HEK293T (cell line): ENCODE measurements at regions not wholly inside any gene's neighbourhood (a gene's known extent, or its start where the extent isn't known, plus 50 kb on each side); places are given as distances from the start of the nearest gene placed in this dataset.

Experiments used
- CTCF ChIA-PET: fragments of 350-600 bp; formaldehyde crosslinking; extraction: SDS; loops from one replicate; lab custom pipeline; 2021; ENCODE audit warnings: antibody characterized with exemption, inconsistent platforms; lab: Yijun Ruan, JAX
- POLR2A ChIA-PET: fragments of 350-600 bp; formaldehyde crosslinking; extraction: SDS; loops from one replicate; lab custom pipeline; 2020; ENCODE audit warnings: antibody characterized with exemption, inconsistent platforms; lab: Yijun Ruan, JAX
- DNase-seq: peaks from one replicate; pipeline ENCODE4 v3.0.0; 2012; ENCODE audit warnings: mixed read lengths; ENCODE audit errors: extremely low spot score
- ARNT ChIP-seq: fragments of 450-650 bp; IDR thresholded peaks from 2 replicates; pipeline ENCODE4 v1.6.1; 2017; ENCODE audit warnings: mild to moderate bottlenecking
- BHLHE40 ChIP-seq: fragments of 450-650 bp; IDR thresholded peaks from 2 replicates; pipeline ENCODE4 v1.6.1; 2016; ENCODE audit warnings: mild to moderate bottlenecking, moderate library complexity, borderline replicate concordance
- CTBP1 ChIP-seq: fragments of 450-650 bp; IDR thresholded peaks from 2 replicates; pipeline ENCODE4 v1.6.1; 2016; ENCODE audit warnings: borderline replicate concordance
- ELF4 ChIP-seq: fragments of 450-650 bp; IDR thresholded peaks from 2 replicates; pipeline ENCODE4 v1.6.1; 2017; ENCODE audit warnings: antibody characterized with exemption
- FOXA1 ChIP-seq: fragments of 450-650 bp; IDR thresholded peaks from 2 replicates; pipeline ENCODE4 v1.6.1; 2016; ENCODE audit warnings: mild to moderate bottlenecking
- FOXK2 ChIP-seq: fragments of 450-650 bp; IDR thresholded peaks from 2 replicates; pipeline ENCODE4 v1.6.1; 2016; ENCODE audit warnings: mild to moderate bottlenecking
- FOXM1 ChIP-seq: fragments of 450-650 bp; IDR thresholded peaks from 2 replicates; pipeline ENCODE4 v1.6.1; 2017; ENCODE audit warnings: mild to moderate bottlenecking, borderline replicate concordance
- HDGF ChIP-seq: fragments of 450-650 bp; IDR thresholded peaks from 2 replicates; pipeline ENCODE4 v1.6.1; 2017; ENCODE audit warnings: antibody characterized with exemption, borderline replicate concordance
- L3MBTL2 ChIP-seq: fragments of 450-650 bp; conservative IDR thresholded peaks from 2 replicates; pipeline ENCODE4 v1.6.1; 2016; ENCODE audit warnings: mild to moderate bottlenecking
- LEF1 ChIP-seq: fragments of 450-650 bp; IDR thresholded peaks from 2 replicates; pipeline ENCODE4 v1.6.1; 2017; ENCODE audit warnings: mild to moderate bottlenecking, borderline replicate concordance
- NFRKB ChIP-seq: fragments of 450-650 bp; IDR thresholded peaks from 2 replicates; pipeline ENCODE4 v1.6.1; 2016; ENCODE audit warnings: mild to moderate bottlenecking, moderate library complexity
- PKNOX1 ChIP-seq: fragments of 450-650 bp; IDR thresholded peaks from 2 replicates; pipeline ENCODE4 v1.6.1; 2016
- SP1 ChIP-seq: fragments of 450-650 bp; IDR thresholded peaks from 2 replicates; pipeline ENCODE4 v1.6.1; 2017
- SUZ12 ChIP-seq: fragments of 450-650 bp; IDR thresholded peaks from 2 replicates; pipeline ENCODE4 v1.6.1; 2016; ENCODE audit warnings: mild to moderate bottlenecking
- TARDBP ChIP-seq: fragments of 450-650 bp; IDR thresholded peaks from 2 replicates; pipeline ENCODE4 v1.6.1; 2016
- ZNF384 ChIP-seq: fragments of 450-650 bp; IDR thresholded peaks from 2 replicates; pipeline ENCODE4 v1.6.1; 2016

GRCh38 chr1:106289265-106289928, 767.1 kb upstream of the PRMT6 start:
- POLR2A ChIA-PET = no interaction called here
- TF ChIP-seq L3MBTL2 (no peak), CTBP1 (no peak), PKNOX1 (no peak), HDGF (no peak), ARNT (no peak), ELF4 (no peak), FOXK2 (no peak), ZNF384 (no peak)
- CTCF ChIA-PET = no interaction called here
- no peak for DNase-seq

- POLR2A ChIA-PET = no interaction called here
- CTCF ChIA-PET = no interaction called here
- no peak for DNase-seq
- no peak for TF ChIP-seq SUZ12
- no peak for TF ChIP-seq PKNOX1
- TF ChIP-seq ELF4 = no peak
- no peak for TF ChIP-seq FOXK2
- no peak for TF ChIP-seq CTBP1
- no peak for TF ChIP-seq SP1
- no peak for TF ChIP-seq HDGF
- no peak for TF ChIP-seq TARDBP
- TF ChIP-seq ARNT = no peak
- no peak for TF ChIP-seq L3MBTL2
- no peak for TF ChIP-seq FOXM1
- no peak for TF ChIP-seq ZNF384
- TF ChIP-seq NFRKB = no peak
Measured at GRCh38 chr1:106290805-106291501, 765.5 kb upstream of the PRMT6 start.

DNA sequence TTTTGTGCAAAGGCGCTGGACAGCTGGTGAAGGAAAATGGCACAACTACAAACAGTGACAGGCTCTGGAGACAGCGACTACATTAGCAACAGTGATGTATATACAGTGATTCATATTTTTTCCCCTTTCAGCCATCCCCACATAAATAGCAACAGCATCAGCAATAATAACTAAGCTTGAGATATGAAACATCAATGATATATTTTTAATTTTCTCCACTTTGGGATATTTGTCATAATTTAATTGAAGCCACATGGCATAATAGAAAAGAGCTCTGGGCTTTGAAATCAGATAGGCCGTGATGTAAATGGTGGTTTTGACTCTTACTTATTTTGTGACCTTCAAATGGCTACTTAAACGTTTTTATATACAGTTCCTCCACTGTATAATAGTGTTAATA, 764.3 kb upstream of the PRMT6 start:
- ChIA-PET CTCF (no interaction called here), POLR2A (no interaction called here)
- TF ChIP-seq SUZ12 = no peak
- no peak for TF ChIP-seq ELF4
- no peak for TF ChIP-seq NFRKB
- TF ChIP-seq FOXM1 = no peak
- no peak for TF ChIP-seq FOXK2
- no peak for TF ChIP-seq SP1
- TF ChIP-seq TARDBP = no peak
- no peak for TF ChIP-seq BHLHE40
- no peak for TF ChIP-seq ARNT
- TF ChIP-seq HDGF = no peak
- TF ChIP-seq FOXA1 = no peak
- no peak for TF ChIP-seq L3MBTL2
- TF ChIP-seq CTBP1 = no peak
- TF ChIP-seq ZNF384 = no peak
- no peak for TF ChIP-seq PKNOX1
- no peak for TF ChIP-seq LEF1
- DNase-seq = no peak

- POLR2A ChIA-PET = no interaction called here
- TF ChIP-seq FOXM1 (no peak), PKNOX1 (no peak), SUZ12 (no peak), ARNT (no peak), NFRKB (no peak)
- DNase-seq = no peak
- CTCF ChIA-PET = no interaction called here
Measured at GRCh38 chr1:106296431-106296830, 760.0 kb upstream of the PRMT6 start.

DNA sequence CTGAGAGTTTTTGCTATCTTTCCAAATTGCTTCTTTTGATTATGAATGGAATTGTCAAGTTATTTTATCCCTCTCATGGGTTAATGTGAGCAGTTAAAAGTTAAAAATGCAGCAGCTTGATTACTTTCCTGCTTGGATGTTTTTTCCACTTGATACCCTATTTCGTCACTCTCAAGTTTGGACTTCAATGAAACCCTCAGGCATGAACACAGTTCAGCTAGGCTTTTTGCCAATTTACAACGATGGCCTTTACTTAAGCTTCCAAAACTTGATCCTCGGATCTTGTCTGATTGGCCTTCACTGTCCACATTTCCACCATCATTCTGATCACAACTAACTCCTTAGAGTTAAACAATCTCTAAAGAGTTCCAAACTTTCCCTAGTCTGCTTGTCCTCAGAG, 752.4 kb upstream of the PRMT6 start:
- DNase-seq = no peak
- CTCF ChIA-PET = no interaction called here
- TF ChIP-seq NFRKB (no peak), HDGF (no peak), ZNF384 (no peak), FOXA1 (no peak), ELF4 (no peak), SP1 (no peak), PKNOX1 (no peak), FOXK2 (no peak), LEF1 (no peak), ARNT (no peak)
- POLR2A ChIA-PET = no interaction called here
